Effector memory CD4-positive, alpha-beta T cell (primary cell): ENCODE measurements at regions not wholly inside any gene's neighbourhood (a gene's known extent, or its start where the extent isn't known, plus 50 kb on each side); places are given as distances from the start of the nearest gene placed in this dataset.

Source experiments
- DNase-seq, 3 donors: peaks; one replicate each; pipeline ENCODE4 v3.0.0-alpha.2; 2020
- H3K27ac ChIP-seq: 2 replicates; pipeline ENCODE4 v1.7.0; 2013; ENCODE audit warnings: mild to moderate bottlenecking, low read length, moderate library complexity; ENCODE audit not compliant: insufficient read depth, poor library complexity, severe bottlenecking
- H3K27me3 ChIP-seq: replicated peaks from 2 replicates; pipeline ENCODE4 v1.7.0; 2013; ENCODE audit warnings: mild to moderate bottlenecking, low read length; ENCODE audit not compliant: insufficient read depth, control insufficient read depth, poor library complexity, severe bottlenecking
- H3K36me3 ChIP-seq: 2 replicates; pipeline ENCODE4 v1.7.0; 2013; ENCODE audit warnings: mild to moderate bottlenecking, low read length, moderate library complexity; ENCODE audit not compliant: control insufficient read depth, insufficient read depth
- H3K4me1 ChIP-seq: 2 replicates; pipeline ENCODE4 v1.7.0; 2013; ENCODE audit warnings: low read length, mild to moderate bottlenecking; ENCODE audit not compliant: control insufficient read depth, insufficient read depth, poor library complexity, severe bottlenecking
- H3K4me3 ChIP-seq: 2 replicates; pipeline ENCODE4 v1.7.0; 2013; ENCODE audit warnings: low read length, low read depth, mild to moderate bottlenecking; ENCODE audit not compliant: insufficient read depth, poor library complexity, severe bottlenecking
- H3K9me3 ChIP-seq: 2 replicates; pipeline ENCODE4 v1.7.0; 2013; ENCODE audit warnings: mild to moderate bottlenecking, low read length, moderate library complexity; ENCODE audit not compliant: control insufficient read depth

GRCh38 chr13:107854880-107855279, 360.5 kb downstream of the LIG4 start:
- DNase-seq = no peak
- Histone ChIP-seq H3K27me3 (no peaks in the 10 kb centered on the region), H3K36me3 (no peaks in the 10 kb centered on the region), H3K4me3 (no peak overlapping the region), H3K27ac (no peak overlapping the region), H3K4me1 (no peaks in the 10 kb centered on the region), H3K9me3 (no peaks in the 10 kb centered on the region)

- DNase-seq = no peak
- no peaks in the 10 kb centered on the region for H3K27me3 ChIP-seq
- H3K9me3 ChIP-seq = no peaks in the 10 kb centered on the region
These were observed 363.3 kb downstream of the LIG4 start for GRCh38 chr13:107852072-107852471.

GRCh38 chr13:107851670-107852069, 363.7 kb downstream of the LIG4 start:
- no peaks in the 10 kb centered on the region for H3K36me3 ChIP-seq
- no peak overlapping the region for H3K4me3 ChIP-seq
- no peaks in the 10 kb centered on the region for H3K4me1 ChIP-seq
- no peaks in the 10 kb centered on the region for H3K27me3 ChIP-seq
- no peak for DNase-seq
- H3K27ac ChIP-seq = no peak overlapping the region
- no peaks in the 10 kb centered on the region for H3K9me3 ChIP-seq

More at GRCh38 chr13:107852072-107852471, 363.3 kb downstream of the LIG4 start:
- H3K36me3 ChIP-seq = no peaks in the 10 kb centered on the region
- H3K27ac ChIP-seq = no peak overlapping the region
- H3K4me3 ChIP-seq = no peak overlapping the region
- H3K4me1 ChIP-seq = no peaks in the 10 kb centered on the region

- H3K27me3 ChIP-seq = no peaks in the 10 kb centered on the region
- H3K4me3 ChIP-seq = no peak overlapping the region
- H3K9me3 ChIP-seq = no peaks in the 10 kb centered on the region
- DNase-seq = no peak
- no peaks in the 10 kb centered on the region for H3K4me1 ChIP-seq
- no peaks in the 10 kb centered on the region for H3K36me3 ChIP-seq
- no peak overlapping the region for H3K27ac ChIP-seq
These were observed 367.9 kb downstream of the LIG4 start for GRCh38 chr13:107847406-107847805.

- Histone ChIP-seq H3K27me3 (no peaks in the 10 kb centered on the region), H3K4me3 (no peak overlapping the region), H3K9me3 (no peaks in the 10 kb centered on the region), H3K4me1 (no peaks in the 10 kb centered on the region), H3K27ac (no peak overlapping the region), H3K36me3 (no peaks in the 10 kb centered on the region)
- no peak for DNase-seq
These were observed 368.7 kb downstream of the LIG4 start for GRCh38 chr13:107846642-107847041.

GRCh38 chr13:107845911-107846310, 369.4 kb downstream of the LIG4 start:
- H3K9me3 ChIP-seq = no peaks in the 10 kb centered on the region
- DNase-seq = no peak
- H3K36me3 ChIP-seq = no peaks in the 10 kb centered on the region
- no peak overlapping the region for H3K27ac ChIP-seq
- no peaks in the 10 kb centered on the region for H3K27me3 ChIP-seq
- H3K4me3 ChIP-seq = no peak overlapping the region
- H3K4me1 ChIP-seq = no peaks in the 10 kb centered on the region

- Histone ChIP-seq H3K4me3 (no peak overlapping the region), H3K9me3 (no peaks in the 10 kb centered on the region), H3K27me3 (no peaks in the 10 kb centered on the region), H3K36me3 (no peaks in the 10 kb centered on the region), H3K4me1 (no peaks in the 10 kb centered on the region), H3K27ac (no peak overlapping the region)
- no peak for DNase-seq
These were observed 371.7 kb downstream of the LIG4 start for GRCh38 chr13:107843681-107844080.

- Histone ChIP-seq H3K4me1 (no peaks in the 10 kb centered on the region), H3K4me3 (no peak overlapping the region), H3K9me3 (no peaks in the 10 kb centered on the region), H3K27ac (no peak overlapping the region), H3K36me3 (no peaks in the 10 kb centered on the region), H3K27me3 (no peaks in the 10 kb centered on the region)
- DNase-seq = no peak
These were observed 372.1 kb downstream of the LIG4 start for GRCh38 chr13:107843281-107843680.

- Histone ChIP-seq H3K36me3 (no peaks in the 10 kb centered on the region), H3K4me3 (no peak overlapping the region)
- DNase-seq = no peak
These were observed 372.7 kb downstream of the LIG4 start for GRCh38 chr13:107842562-107843180.

GRCh38 chr13:107838588-107839161, 376.7 kb downstream of the LIG4 start:
- H3K4me3 ChIP-seq = no peak overlapping the region
- no peak for DNase-seq

More at GRCh38 chr13:107842562-107843180, 372.7 kb downstream of the LIG4 start:
- Histone ChIP-seq H3K27me3 (no peaks in the 10 kb centered on the region), H3K27ac (no peak overlapping the region), H3K4me1 (no peaks in the 10 kb centered on the region), H3K9me3 (no peaks in the 10 kb centered on the region)

More at GRCh38 chr13:107838588-107839161, 376.7 kb downstream of the LIG4 start:
- Histone ChIP-seq H3K4me1 (no peaks in the 10 kb centered on the region), H3K27ac (no peak overlapping the region), H3K27me3 (no peaks in the 10 kb centered on the region), H3K9me3 (no peaks in the 10 kb centered on the region), H3K36me3 (no peaks in the 10 kb centered on the region)
